AG10803 (cell line): ENCODE measurements at regions not wholly inside any gene's neighbourhood (a gene's known extent, or its start where the extent isn't known, plus 50 kb on each side); places are given as distances from the start of the nearest gene placed in this dataset.

Source experiments
- DNase-seq: peaks from one replicate; pipeline ENCODE4 v3.0.0; 2010; ENCODE audit warnings: low read depth
- H3K4me3 ChIP-seq: 2 replicates; pipeline ENCODE4 v1.5.1; 2011; ENCODE audit warnings: mild to moderate bottlenecking, low read length, control low read depth
- CTCF ChIP-seq: conservative IDR thresholded peaks from 2 replicates; pipeline ENCODE4 v1.5.1; 2011; ENCODE audit warnings: mild to moderate bottlenecking, low read length, control low read depth, inconsistent platforms

- H3K4me3 ChIP-seq, result no peak overlapping the region
- DNase-seq, result no peak
- no peak for TF ChIP-seq CTCF
These were observed 314.0 kb upstream of the ANO3 start for GRCh38 chr11:26017903-26018302.

- no peak for DNase-seq
- H3K4me3 ChIP-seq, result no peak overlapping the region
- no peak for TF ChIP-seq CTCF
These were observed 313.6 kb upstream of the ANO3 start for GRCh38 chr11:26018336-26018735.

- DNase-seq, result no peak
- TF ChIP-seq CTCF, result no peak
These were observed 312.5 kb upstream of the ANO3 start for GRCh38 chr11:26019386-26019785.

GRCh38 chr11:26021017-26021416, 310.9 kb upstream of the ANO3 start:
- no peak for TF ChIP-seq CTCF
- DNase-seq, result no peak
- H3K4me3 ChIP-seq, result no peak overlapping the region

More at GRCh38 chr11:26019386-26019785, 312.5 kb upstream of the ANO3 start:
- no peak overlapping the region for H3K4me3 ChIP-seq

- H3K4me3 ChIP-seq, result no peak overlapping the region
- TF ChIP-seq CTCF, result no peak
These were observed 308.9 kb upstream of the ANO3 start for GRCh38 chr11:26023057-26023456.

GRCh38 chr11:26025676-26026075, 306.3 kb upstream of the ANO3 start:
- TF ChIP-seq CTCF, result no peak
- no peak overlapping the region for H3K4me3 ChIP-seq
- DNase-seq, result no peak

More at GRCh38 chr11:26023057-26023456, 308.9 kb upstream of the ANO3 start:
- DNase-seq, result no peak

- no peak for TF ChIP-seq CTCF
- no peak for DNase-seq
- no peak overlapping the region for H3K4me3 ChIP-seq
These were observed 305.9 kb upstream of the ANO3 start for GRCh38 chr11:26026078-26026477.
